ENCODE measurements at regions not wholly inside any gene's neighbourhood (a gene's known extent, or its start where the extent isn't known, plus 50 kb on each side); places are given as distances from the start of the nearest gene placed in this dataset.

DNA sequence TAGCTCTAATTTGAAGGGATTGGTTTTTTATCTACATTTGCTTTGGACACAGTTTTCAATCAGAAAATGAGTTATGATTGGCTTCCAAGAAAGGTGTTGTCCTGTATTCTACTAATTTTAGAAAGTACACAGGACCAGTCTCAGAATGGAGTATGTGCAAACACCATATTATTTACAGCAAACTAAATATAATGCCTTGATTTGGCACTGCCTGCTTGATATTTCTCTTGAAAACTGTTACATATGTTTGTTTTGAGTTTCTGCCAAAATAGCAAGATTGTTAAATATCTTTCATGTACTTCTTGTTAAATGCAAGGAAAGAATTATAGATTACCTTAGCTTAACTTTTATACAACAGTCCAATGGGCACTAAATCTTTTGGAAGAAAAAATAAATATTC, 694.9 kb downstream of the KCNJ3 start:
- Histone ChIP-seq H3K27ac (ENCODE audit: low read length) (no peak overlapping the region), H3K9me3 (ENCODE audit: control insufficient read depth, low read depth, low read length) (no peaks in the 10 kb centered on the region), H3K4me1 (ENCODE audit: control insufficient read depth, insufficient read depth, low read length) (no peaks in the 10 kb centered on the region), H3K36me3 (ENCODE audit: control insufficient read depth, insufficient read depth, low read length) (no peaks in the 10 kb centered on the region), H3K4me3 (ENCODE audit: low read length) (no peak overlapping the region), H3K27me3 (ENCODE audit: control insufficient read depth, insufficient read depth, low read length) (no peaks in the 10 kb centered on the region)
- no peak for DNase-seq

DNA sequence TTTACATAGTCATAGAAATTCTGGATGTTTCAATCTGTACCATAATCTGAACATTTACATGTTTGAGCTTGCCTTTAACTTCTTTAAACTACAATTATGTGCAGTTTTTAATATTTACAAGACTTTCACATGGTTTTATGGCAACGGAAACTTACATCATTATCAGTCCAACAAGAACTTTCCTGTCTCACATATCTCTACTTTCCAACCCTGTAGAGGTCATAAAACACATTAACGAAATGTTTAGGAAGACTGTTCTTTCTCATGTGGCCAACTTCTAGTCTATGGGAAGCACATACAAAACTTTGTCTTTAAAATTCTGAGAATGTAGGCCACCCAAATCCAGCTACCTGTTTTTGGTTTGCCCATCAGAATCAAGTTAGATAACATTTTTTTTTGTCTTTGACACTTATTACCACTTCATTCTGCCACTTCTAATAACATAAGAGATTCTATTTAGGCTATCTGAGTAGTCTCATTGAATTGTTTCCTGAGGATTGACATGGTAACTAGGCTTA, 693.2 kb downstream of the KCNJ3 start:
- WGBS (ENCODE audit: insufficient coverage, low lambda C conversion rate): 70% methylated on average over 2 of the region's 2 CpGs
- DNase-seq: no peak
- Histone ChIP-seq H3K36me3 (ENCODE audit: control insufficient read depth, insufficient read depth, low read length) (no peaks in the 10 kb centered on the region), H3K4me1 (ENCODE audit: control insufficient read depth, insufficient read depth, low read length) (no peaks in the 10 kb centered on the region), H3K4me3 (ENCODE audit: low read length) (no peak overlapping the region), H3K27ac (ENCODE audit: low read length) (no peak overlapping the region), H3K27me3 (ENCODE audit: control insufficient read depth, insufficient read depth, low read length) (no peaks in the 10 kb centered on the region), H3K9me3 (ENCODE audit: control insufficient read depth, low read depth, low read length) (no peaks in the 10 kb centered on the region)

GRCh38 chr2:155389224-155389623, 690.7 kb downstream of the KCNJ3 start:
- Histone ChIP-seq H3K4me3 (ENCODE audit: low read length) (no peak overlapping the region), H3K27ac (ENCODE audit: low read length) (no peak overlapping the region), H3K36me3 (ENCODE audit: control insufficient read depth, insufficient read depth, low read length) (no peaks in the 10 kb centered on the region), H3K27me3 (ENCODE audit: control insufficient read depth, insufficient read depth, low read length) (no peaks in the 10 kb centered on the region), H3K9me3 (ENCODE audit: control insufficient read depth, low read depth, low read length) (no peaks in the 10 kb centered on the region), H3K4me1 (ENCODE audit: control insufficient read depth, insufficient read depth, low read length) (no peaks in the 10 kb centered on the region)
- no peak for DNase-seq
- no CpG with 5 or more reads among the region's 1 CpG for WGBS (ENCODE audit: insufficient coverage, low lambda C conversion rate)

DNA sequence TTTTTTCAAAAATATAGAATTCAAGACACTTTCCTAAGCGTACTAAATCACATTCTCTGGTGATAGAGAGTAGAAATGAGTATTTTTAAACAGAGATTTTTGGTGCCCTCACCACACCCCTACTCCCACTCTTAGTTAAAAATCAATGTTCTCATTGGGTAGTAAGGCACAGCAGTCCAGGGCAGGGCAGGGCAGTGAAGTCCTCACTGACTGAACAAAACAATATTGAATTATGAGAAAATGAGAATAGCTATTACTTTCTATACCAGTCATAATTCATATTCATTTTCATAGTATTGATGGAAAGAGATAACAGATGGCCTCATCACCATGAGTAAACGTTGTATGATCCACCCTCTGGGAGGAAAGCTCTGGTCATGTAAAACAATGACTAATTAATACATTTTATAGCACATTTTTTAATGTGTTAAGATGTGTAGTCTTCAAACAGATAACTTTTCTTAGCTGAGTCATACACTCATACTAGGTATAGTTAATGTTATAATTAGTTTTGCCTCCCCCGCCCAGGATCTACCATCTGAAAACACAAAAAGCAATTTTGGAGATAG, 686.1 kb downstream of the KCNJ3 start:
- no peak for DNase-seq
- WGBS (ENCODE audit: insufficient coverage, low lambda C conversion rate): 94% methylated on average over 2 of the region's 3 CpGs
- H3K27me3 ChIP-seq (ENCODE audit: control insufficient read depth, insufficient read depth, low read length): no peaks in the 10 kb centered on the region
- no peak overlapping the region for H3K27ac ChIP-seq (ENCODE audit: low read length)
- H3K4me1 ChIP-seq (ENCODE audit: control insufficient read depth, insufficient read depth, low read length): no peaks in the 10 kb centered on the region
- no peak overlapping the region for H3K4me3 ChIP-seq (ENCODE audit: low read length)
- H3K36me3 ChIP-seq (ENCODE audit: control insufficient read depth, insufficient read depth, low read length): no peaks in the 10 kb centered on the region
- no peaks in the 10 kb centered on the region for H3K9me3 ChIP-seq (ENCODE audit: control insufficient read depth, low read depth, low read length)

GRCh38 chr2:155382776-155383175, 684.3 kb downstream of the KCNJ3 start:
- Histone ChIP-seq H3K27me3 (ENCODE audit: control insufficient read depth, insufficient read depth, low read length) (no peaks in the 10 kb centered on the region), H3K36me3 (ENCODE audit: control insufficient read depth, insufficient read depth, low read length) (no peaks in the 10 kb centered on the region), H3K9me3 (ENCODE audit: control insufficient read depth, low read depth, low read length) (no peaks in the 10 kb centered on the region), H3K27ac (ENCODE audit: low read length) (no peak overlapping the region), H3K4me1 (ENCODE audit: control insufficient read depth, insufficient read depth, low read length) (no peaks in the 10 kb centered on the region), H3K4me3 (ENCODE audit: low read length) (no peak overlapping the region)
- no peak for DNase-seq
- WGBS (ENCODE audit: insufficient coverage, low lambda C conversion rate): 56% methylated on average over 1 of the region's 3 CpGs

GRCh38 chr2:155381436-155381835, 682.9 kb downstream of the KCNJ3 start:
- Histone ChIP-seq H3K4me3 (ENCODE audit: low read length) (no peak overlapping the region), H3K36me3 (ENCODE audit: control insufficient read depth, insufficient read depth, low read length) (no peaks in the 10 kb centered on the region), H3K9me3 (ENCODE audit: control insufficient read depth, low read depth, low read length) (no peaks in the 10 kb centered on the region), H3K27me3 (ENCODE audit: control insufficient read depth, insufficient read depth, low read length) (no peaks in the 10 kb centered on the region), H3K4me1 (ENCODE audit: control insufficient read depth, insufficient read depth, low read length) (no peaks in the 10 kb centered on the region), H3K27ac (ENCODE audit: low read length) (no peak overlapping the region)
- 83% methylated on average over 1 of the region's 1 CpG for WGBS (ENCODE audit: insufficient coverage, low lambda C conversion rate)
- DNase-seq: no peak

DNA sequence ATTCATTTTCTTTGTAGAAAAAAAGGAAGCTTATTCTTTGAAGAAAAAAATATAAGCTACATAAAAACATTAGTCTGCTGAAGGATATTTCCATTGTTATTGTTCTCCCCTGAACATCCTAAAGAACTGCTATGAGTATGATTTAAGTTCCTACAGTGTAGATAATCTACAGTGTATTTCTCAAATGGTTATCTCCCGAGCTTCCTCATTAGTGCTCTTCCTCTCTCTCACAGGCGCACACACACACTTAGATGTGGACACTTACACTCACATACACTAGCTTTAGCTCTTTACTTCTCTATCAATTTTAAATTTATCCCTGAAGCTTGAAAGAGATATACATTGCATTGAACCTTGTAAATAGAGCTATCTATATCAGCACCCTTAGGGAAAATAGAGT, 681.0 kb downstream of the KCNJ3 start:
- H3K9me3 ChIP-seq (ENCODE audit: control insufficient read depth, low read depth, low read length): no peaks in the 10 kb centered on the region
- DNase-seq: no peak
- H3K27ac ChIP-seq (ENCODE audit: low read length): no peak overlapping the region
- no peaks in the 10 kb centered on the region for H3K4me1 ChIP-seq (ENCODE audit: control insufficient read depth, insufficient read depth, low read length)
- no peak overlapping the region for H3K4me3 ChIP-seq (ENCODE audit: low read length)
- no CpG with 5 or more reads among the region's 2 CpGs for WGBS (ENCODE audit: insufficient coverage, low lambda C conversion rate)
- H3K27me3 ChIP-seq (ENCODE audit: control insufficient read depth, insufficient read depth, low read length): no peaks in the 10 kb centered on the region
- H3K36me3 ChIP-seq (ENCODE audit: control insufficient read depth, insufficient read depth, low read length): no peaks in the 10 kb centered on the region

- H3K4me3 ChIP-seq (ENCODE audit: low read length): no peak overlapping the region
These were observed 679.5 kb downstream of the KCNJ3 start for GRCh38 chr2:155377931-155378444.

GRCh38 chr2:155377266-155377680, 678.8 kb downstream of the KCNJ3 start:
- DNase-seq: peak in 1 of 2 donors; percentile 5

More at GRCh38 chr2:155377931-155378444, 679.5 kb downstream of the KCNJ3 start:
- no peak for DNase-seq
- H3K9me3 ChIP-seq (ENCODE audit: control insufficient read depth, low read depth, low read length): no peaks in the 10 kb centered on the region
- no peak overlapping the region for H3K27ac ChIP-seq (ENCODE audit: low read length)
- WGBS (ENCODE audit: insufficient coverage, low lambda C conversion rate): no CpG with 5 or more reads among the region's 1 CpG
- no peaks in the 10 kb centered on the region for H3K4me1 ChIP-seq (ENCODE audit: control insufficient read depth, insufficient read depth, low read length)
- H3K27me3 ChIP-seq (ENCODE audit: control insufficient read depth, insufficient read depth, low read length): no peaks in the 10 kb centered on the region
- no peaks in the 10 kb centered on the region for H3K36me3 ChIP-seq (ENCODE audit: control insufficient read depth, insufficient read depth, low read length)

DNA sequence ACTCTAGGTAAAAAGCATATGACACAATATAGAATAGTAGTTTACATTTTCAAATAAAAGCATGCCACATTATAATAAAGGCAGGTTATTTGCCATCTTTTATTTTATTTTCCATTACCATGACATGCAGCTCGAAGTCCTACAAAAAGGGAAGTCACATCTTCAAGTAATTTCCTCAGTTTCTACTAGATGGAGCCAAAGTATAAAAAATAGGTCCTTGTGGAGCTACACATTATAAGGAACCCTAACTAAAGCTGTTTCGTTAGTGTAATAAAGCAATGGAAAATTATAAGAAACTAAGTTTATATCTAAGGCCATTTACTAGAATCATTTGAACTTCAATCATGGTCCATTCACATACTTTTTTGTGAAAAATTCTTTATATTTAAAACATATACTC, 674.5 kb downstream of the KCNJ3 start:
- Histone ChIP-seq H3K27me3 (ENCODE audit: control insufficient read depth, insufficient read depth, low read length) (no peaks in the 10 kb centered on the region), H3K4me1 (ENCODE audit: control insufficient read depth, insufficient read depth, low read length) (no peaks in the 10 kb centered on the region), H3K9me3 (ENCODE audit: control insufficient read depth, low read depth, low read length) (no peaks in the 10 kb centered on the region), H3K27ac (ENCODE audit: low read length) (no peak overlapping the region), H3K4me3 (ENCODE audit: low read length) (no peak overlapping the region), H3K36me3 (ENCODE audit: control insufficient read depth, insufficient read depth, low read length) (no peaks in the 10 kb centered on the region)
- no peak for DNase-seq
- WGBS (ENCODE audit: insufficient coverage, low lambda C conversion rate): 55% methylated on average over 2 of the region's 2 CpGs

More at GRCh38 chr2:155377266-155377680, 678.8 kb downstream of the KCNJ3 start:
- Histone ChIP-seq H3K36me3 (ENCODE audit: control insufficient read depth, insufficient read depth, low read length) (no peaks in the 10 kb centered on the region), H3K4me3 (ENCODE audit: low read length) (no peak overlapping the region), H3K27ac (ENCODE audit: low read length) (no peak overlapping the region), H3K27me3 (ENCODE audit: control insufficient read depth, insufficient read depth, low read length) (no peaks in the 10 kb centered on the region), H3K9me3 (ENCODE audit: control insufficient read depth, low read depth, low read length) (no peaks in the 10 kb centered on the region), H3K4me1 (ENCODE audit: control insufficient read depth, insufficient read depth, low read length) (no peaks in the 10 kb centered on the region)
- 76% methylated on average over 3 of the region's 5 CpGs for WGBS (ENCODE audit: insufficient coverage, low lambda C conversion rate)

DNA sequence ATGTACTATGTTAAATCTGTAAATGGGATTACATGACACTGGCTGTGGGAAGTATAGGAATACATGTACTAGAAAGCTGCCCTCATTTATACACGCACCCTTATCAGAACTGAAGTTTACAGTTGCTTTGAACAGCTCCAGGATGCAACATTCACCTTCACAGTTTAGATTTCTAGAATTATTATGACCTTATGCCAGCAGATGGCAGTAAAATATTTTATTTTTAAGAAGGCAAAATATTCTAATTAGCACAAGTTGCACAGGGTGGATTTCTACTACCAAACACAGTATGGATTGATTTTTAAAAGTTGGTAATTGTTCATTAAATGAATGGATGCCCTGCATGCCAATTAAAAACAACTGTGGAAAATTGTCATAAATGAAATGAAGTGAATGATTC, 670.4 kb downstream of the KCNJ3 start:
- Histone ChIP-seq H3K4me1 (ENCODE audit: control insufficient read depth, insufficient read depth, low read length) (no peaks in the 10 kb centered on the region), H3K27me3 (ENCODE audit: control insufficient read depth, insufficient read depth, low read length) (no peaks in the 10 kb centered on the region), H3K9me3 (ENCODE audit: control insufficient read depth, low read depth, low read length) (no peaks in the 10 kb centered on the region), H3K36me3 (ENCODE audit: control insufficient read depth, insufficient read depth, low read length) (no peaks in the 10 kb centered on the region), H3K27ac (ENCODE audit: low read length) (no peak overlapping the region), H3K4me3 (ENCODE audit: low read length) (no peak overlapping the region)
- DNase-seq: peak in 1 of 2 donors; percentile 4
- WGBS (ENCODE audit: insufficient coverage, low lambda C conversion rate): no CpG with 5 or more reads among the region's 1 CpG
